Fibroblast of peridontal ligament (primary cell): ENCODE measurements at regions not wholly inside any gene's neighbourhood (a gene's known extent, or its start where the extent isn't known, plus 50 kb on each side); places are given as distances from the start of the nearest gene placed in this dataset.
"Not testable (repeated sequence)": the region's sequence is repeated elsewhere in the genome, so short reads cannot be mapped to it uniquely, and the experiment has no call there.

Source experiments
- DNase-seq: peaks from one replicate; pipeline ENCODE4 v3.0.0-alpha.2; 2010; ENCODE audit errors: extremely low read depth

- DNase-seq, result no peak
These were observed 898.5 kb downstream of the DNAH5 start for GRCh38 chr5:13045897-13046551.

- DNase-seq, result peak; percentile 0
These were observed 910.4 kb downstream of the DNAH5 start for GRCh38 chr5:13034061-13034460.

- DNase-seq, result no peak
These were observed 915.3 kb downstream of the DNAH5 start for GRCh38 chr5:13029211-13029610.

GRCh38 chr5:13027874-13028273, 916.6 kb downstream of the DNAH5 start:
- no peak for DNase-seq

GRCh38 chr5:13019729-13020128, 924.8 kb downstream of the DNAH5 start:
- DNase-seq, result no peak

- DNase-seq, result no peak
These were observed 941.0 kb downstream of the DNAH5 start for GRCh38 chr5:13003457-13003856.

- DNase-seq, result no peak
These were observed 944.8 kb downstream of the DNAH5 start for GRCh38 chr5:12999667-13000066.

GRCh38 chr5:12985142-12985541, 959.3 kb downstream of the DNAH5 start:
- DNase-seq, result no peak

- no peak for DNase-seq
These were observed 969.6 kb downstream of the DNAH5 start for GRCh38 chr5:12974856-12975255.

- DNase-seq, result no peak
These were observed 978.7 kb downstream of the DNAH5 start for GRCh38 chr5:12965804-12966203.

GRCh38 chr5:12959713-12960112, 984.8 kb downstream of the DNAH5 start:
- DNase-seq, result no peak

GRCh38 chr5:12952409-12952808, 992.1 kb downstream of the DNAH5 start:
- DNase-seq, result no peak

GRCh38 chr5:12951846-12952245, 992.6 kb downstream of the DNAH5 start:
- no peak for DNase-seq

GRCh38 chr5:12947379-12947778, 997.1 kb downstream of the DNAH5 start:
- DNase-seq, result no peak

GRCh38 chr5:12945477-12945876, 999.0 kb downstream of the DNAH5 start:
- DNase-seq, result not testable (repeated sequence)

GRCh38 chr5:12936221-12936620, 1008.3 kb downstream of the DNAH5 start:
- DNase-seq, result no peak

- DNase-seq, result no peak
These were observed 1009.8 kb downstream of the DNAH5 start for GRCh38 chr5:12934722-12935121.

- DNase-seq, result no peak
These were observed 1016.3 kb upstream of the CTNND2 start for GRCh38 chr5:12920527-12920926.

GRCh38 chr5:12911156-12911555, 1006.9 kb upstream of the CTNND2 start:
- DNase-seq, result no peak

- no peak for DNase-seq
These were observed 1006.4 kb upstream of the CTNND2 start for GRCh38 chr5:12910641-12911040.

- no peak for DNase-seq
These were observed 998.4 kb upstream of the CTNND2 start for GRCh38 chr5:12902611-12903010.

- DNase-seq, result no peak
These were observed 997.5 kb upstream of the CTNND2 start for GRCh38 chr5:12901696-12902095.

GRCh38 chr5:12896086-12896485, 991.8 kb upstream of the CTNND2 start:
- DNase-seq, result no peak

- DNase-seq, result no peak
These were observed 980.8 kb upstream of the CTNND2 start for GRCh38 chr5:12885018-12885417.
